ENCODE measurements at regions not wholly inside any gene's neighbourhood (a gene's known extent, or its start where the extent isn't known, plus 50 kb on each side); places are given as distances from the start of the nearest gene placed in this dataset.

GRCh38 chr1:99465176-99465900, 180.6 kb upstream of the PALMD start:
- no peak for TF ChIP-seq CTCF (conservative IDR thresholded peaks at IDR 0.05; ENCODE audit: low read depth, low read length)
- no peak for TF ChIP-seq EZH2 (IDR thresholded peaks at IDR 0.05; ENCODE audit: borderline replicate concordance, low read depth, low read length, poor library complexity, severe bottlenecking)

Measured in A673 (cell line).